ENCODE measurements at regions not wholly inside any gene's neighbourhood (a gene's known extent, or its start where the extent isn't known, plus 50 kb on each side); places are given as distances from the start of the nearest gene placed in this dataset.

DNA sequence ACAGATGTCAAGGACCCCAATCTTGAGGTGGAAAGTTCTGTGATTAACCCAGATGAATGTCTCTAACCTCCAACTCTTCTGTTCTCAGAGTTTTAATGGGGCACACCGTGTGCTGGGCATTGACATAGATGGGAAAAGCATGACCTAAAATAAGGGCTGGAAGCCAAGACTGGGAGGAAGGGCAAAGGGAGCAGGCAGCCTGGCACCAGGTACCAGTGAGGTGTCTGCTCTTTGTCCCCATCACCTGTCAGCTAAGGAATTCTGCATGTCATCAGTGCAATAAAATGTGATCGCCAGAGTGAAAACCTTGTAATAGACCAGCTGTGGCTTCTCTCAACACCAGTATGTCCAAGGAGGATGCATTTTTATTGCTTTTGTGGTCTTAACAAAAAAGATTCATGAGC is 143.5 kb upstream of the TPM1 start:
- intact Hi-C loops (cut with micrococcal nuclease; ENCODE audit: unreplicated experiment): no loop called here
- H3K4me1 ChIP-seq (ENCODE audit: insufficient read depth, low read length, poor library complexity, severe bottlenecking): no peaks in the 10 kb centered on the region
- H3K79me2 ChIP-seq (ENCODE audit: insufficient read depth, low read depth, low read length): no peaks in the 10 kb centered on the region
- no peaks in the 10 kb centered on the region for H3K36me3 ChIP-seq (ENCODE audit: insufficient read depth, low read length)
- no peak overlapping the region for H3K4me3 ChIP-seq (ENCODE audit: low read depth, low read length, poor library complexity, severe bottlenecking)
- H3K9me3 ChIP-seq (ENCODE audit: low read length): no peaks in the 10 kb centered on the region
- no peak overlapping the region for H2AFZ ChIP-seq (ENCODE audit: low read length)
- H4K20me1 ChIP-seq (ENCODE audit: insufficient read depth, low read length): no peaks in the 10 kb centered on the region
- no peak overlapping the region for H3K27ac ChIP-seq (ENCODE audit: low read depth, low read length, poor library complexity, severe bottlenecking)
- CTCF ChIA-PET (ENCODE audit: unreplicated experiment): no interaction called here
- no TSS peak for BruUV-seq (replicated peaks)
- no peak for TF ChIP-seq EZH2phosphoT487 (IDR thresholded peaks at IDR 0.05; ENCODE audit: borderline replicate concordance, low read depth, low read length)
- TF ChIP-seq, protein P1, sequence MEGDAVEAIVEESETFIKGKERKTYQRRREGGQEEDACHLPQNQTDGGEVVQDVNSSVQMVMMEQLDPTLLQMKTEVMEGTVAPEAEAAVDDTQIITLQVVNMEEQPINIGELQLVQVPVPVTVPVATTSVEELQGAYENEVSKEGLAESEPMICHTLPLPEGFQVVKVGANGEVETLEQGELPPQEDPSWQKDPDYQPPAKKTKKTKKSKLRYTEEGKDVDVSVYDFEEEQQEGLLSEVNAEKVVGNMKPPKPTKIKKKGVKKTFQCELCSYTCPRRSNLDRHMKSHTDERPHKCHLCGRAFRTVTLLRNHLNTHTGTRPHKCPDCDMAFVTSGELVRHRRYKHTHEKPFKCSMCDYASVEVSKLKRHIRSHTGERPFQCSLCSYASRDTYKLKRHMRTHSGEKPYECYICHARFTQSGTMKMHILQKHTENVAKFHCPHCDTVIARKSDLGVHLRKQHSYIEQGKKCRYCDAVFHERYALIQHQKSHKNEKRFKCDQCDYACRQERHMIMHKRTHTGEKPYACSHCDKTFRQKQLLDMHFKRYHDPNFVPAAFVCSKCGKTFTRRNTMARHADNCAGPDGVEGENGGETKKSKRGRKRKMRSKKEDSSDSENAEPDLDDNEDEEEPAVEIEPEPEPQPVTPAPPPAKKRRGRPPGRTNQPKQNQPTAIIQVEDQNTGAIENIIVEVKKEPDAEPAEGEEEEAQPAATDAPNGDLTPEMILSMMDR (conservative IDR thresholded peaks at IDR 0.05; ENCODE audit: low read length): no peak
- DNase-seq (ENCODE audit: low spot score): no peak
- H3K4me2 ChIP-seq (ENCODE audit: low read length): no peak overlapping the region
- no peaks in the 10 kb centered on the region for H3K9me2 ChIP-seq (ENCODE audit: insufficient read depth, low read length)
- POLR2A ChIA-PET: interaction anchor here (0.5 to 0.7 kb wide), 3 partner anchors 109 to 591 kb away, joined by 3 to 5 read pairs (median 4); no protein-coding TSS in a partner anchor

DNA sequence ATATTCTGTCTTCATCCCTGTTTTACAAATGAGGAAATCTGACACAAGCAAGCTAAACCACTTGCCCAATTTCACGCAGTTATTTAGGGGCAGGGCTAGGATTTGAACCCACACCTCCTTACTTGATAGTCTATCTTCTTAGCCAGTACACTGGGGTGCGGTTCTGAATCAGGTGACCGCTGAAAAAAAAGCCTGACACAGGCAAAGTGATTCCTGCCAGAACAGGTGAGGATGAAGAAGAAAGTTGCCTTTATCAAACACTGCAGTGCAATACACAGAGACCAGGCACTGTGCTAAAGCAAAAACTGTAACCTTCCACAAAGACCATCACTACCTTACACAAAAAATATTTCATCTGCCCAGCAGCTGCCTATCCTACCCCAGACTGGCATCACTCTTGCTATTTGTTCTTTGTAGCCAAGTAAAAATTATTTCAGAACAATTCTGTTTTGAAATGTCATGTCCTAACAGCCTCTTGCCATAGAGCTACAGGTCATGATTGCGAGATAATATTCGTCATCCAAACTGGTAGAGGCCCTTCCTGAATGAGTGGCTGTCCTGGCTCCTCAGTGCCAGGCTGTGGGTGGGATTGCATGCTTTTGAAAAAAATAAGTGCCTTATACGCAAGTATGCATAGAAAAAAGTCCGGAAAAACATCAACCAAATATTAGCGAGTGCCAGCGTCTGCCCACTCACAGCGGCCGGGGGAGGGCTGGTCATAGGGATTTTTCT is 142.3 kb upstream of the TPM1 start:
- intact Hi-C loops (cut with micrococcal nuclease; ENCODE audit: unreplicated experiment): no loop called here
- Histone ChIP-seq H3K4me3 (ENCODE audit: low read depth, low read length, poor library complexity, severe bottlenecking) (no peak overlapping the region), H3K79me2 (ENCODE audit: insufficient read depth, low read depth, low read length) (no peaks in the 10 kb centered on the region), H3K4me1 (ENCODE audit: insufficient read depth, low read length, poor library complexity, severe bottlenecking) (no peaks in the 10 kb centered on the region), H2AFZ (ENCODE audit: low read length) (no peak overlapping the region), H3K36me3 (ENCODE audit: insufficient read depth, low read length) (no peaks in the 10 kb centered on the region), H4K20me1 (ENCODE audit: insufficient read depth, low read length) (no peaks in the 10 kb centered on the region), H3K9me2 (ENCODE audit: insufficient read depth, low read length) (no peaks in the 10 kb centered on the region), H3K4me2 (ENCODE audit: low read length) (no peak overlapping the region), H3K27ac (ENCODE audit: low read depth, low read length, poor library complexity, severe bottlenecking) (no peak overlapping the region), H3K9me3 (ENCODE audit: low read length) (no peaks in the 10 kb centered on the region)
- no peak for TF ChIP-seq EZH2phosphoT487 (IDR thresholded peaks at IDR 0.05; ENCODE audit: borderline replicate concordance, low read depth, low read length)
- TF ChIP-seq, protein P1 (conservative IDR thresholded peaks at IDR 0.05; ENCODE audit: low read length): no peak
- no peak for DNase-seq (ENCODE audit: low spot score)
- ChIA-PET POLR2A (interaction anchor here (0.6 kb wide), 2 partner anchors 29 to 253 kb away, joined by 3 to 4 read pairs; no protein-coding TSS in a partner anchor), CTCF (ENCODE audit: unreplicated experiment) (no interaction called here)
- BruUV-seq (replicated peaks): no TSS peak

DNA sequence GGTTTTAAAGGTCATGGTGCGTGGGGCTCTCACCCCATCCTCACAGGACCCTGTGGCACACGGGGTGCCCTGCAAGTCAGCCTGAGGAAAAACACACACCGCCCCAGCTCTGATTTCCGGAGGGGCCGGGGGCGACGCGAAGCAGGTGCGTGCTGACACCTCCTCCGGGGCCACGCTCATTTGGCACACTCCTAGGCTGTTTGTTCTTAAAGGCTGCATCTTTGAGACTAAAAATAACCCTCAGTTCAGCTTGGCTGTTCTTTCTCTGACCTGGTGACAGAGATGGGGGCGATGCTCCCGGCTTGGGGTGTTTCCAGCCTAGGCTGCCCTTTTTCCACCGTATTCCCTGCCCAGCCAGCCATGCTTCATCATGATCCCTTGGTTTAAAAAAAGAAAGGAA is 141.5 kb upstream of the TPM1 start:
- ChIA-PET POLR2A (no interaction called here), CTCF (ENCODE audit: unreplicated experiment) (no interaction called here)
- Histone ChIP-seq H3K4me3 (ENCODE audit: low read depth, low read length, poor library complexity, severe bottlenecking) (no peak overlapping the region), H3K27ac (ENCODE audit: low read depth, low read length, poor library complexity, severe bottlenecking) (no peak overlapping the region), H3K9me3 (ENCODE audit: low read length) (no peaks in the 10 kb centered on the region), H3K4me2 (ENCODE audit: low read length) (no peak overlapping the region), H4K20me1 (ENCODE audit: insufficient read depth, low read length) (no peaks in the 10 kb centered on the region), H3K9me2 (ENCODE audit: insufficient read depth, low read length) (no peaks in the 10 kb centered on the region), H3K79me2 (ENCODE audit: insufficient read depth, low read depth, low read length) (no peaks in the 10 kb centered on the region), H2AFZ (ENCODE audit: low read length) (no peak overlapping the region), H3K4me1 (ENCODE audit: insufficient read depth, low read length, poor library complexity, severe bottlenecking) (no peaks in the 10 kb centered on the region), H3K36me3 (ENCODE audit: insufficient read depth, low read length) (no peaks in the 10 kb centered on the region)
- TF ChIP-seq, protein P1 (conservative IDR thresholded peaks at IDR 0.05; ENCODE audit: low read length): no peak
- no peak for TF ChIP-seq EZH2phosphoT487 (IDR thresholded peaks at IDR 0.05; ENCODE audit: borderline replicate concordance, low read depth, low read length)
- intact Hi-C loops (cut with micrococcal nuclease; ENCODE audit: unreplicated experiment): no loop called here
- no TSS peak for BruUV-seq (replicated peaks)
- DNase-seq (ENCODE audit: low spot score): no peak
